HepG2 (cell line): ENCODE measurements at regions not wholly inside any gene's neighbourhood (a gene's known extent, or its start where the extent isn't known, plus 50 kb on each side); places are given as distances from the start of the nearest gene placed in this dataset.

Source experiments
- GABPA ChIP-seq, 2 experiments: IDR thresholded peaks; 2 replicates each; pipeline ENCODE4 v1.6.1; 2011 to 2016; ENCODE audit warnings: low read depth in 2 of 2, low read length in 1 of 2, missing biosample characterization in 1 of 2, missing genetic modification characterization in 1 of 2
- HNRNPLL ChIP-seq: fragments of 200-400 bp; formaldehyde crosslinking; IDR thresholded peaks from 2 replicates; pipeline ENCODE4 v1.6.1; 2017; ENCODE audit warnings: mild to moderate bottlenecking, low read depth, low read length; ENCODE audit not compliant: poor library complexity, severe bottlenecking
- KLF15 ChIP-seq: sonication (generic); formaldehyde crosslinking; IDR thresholded peaks from 2 replicates; pipeline ENCODE4 v1.8.1; 2023; ENCODE audit warnings: borderline replicate concordance, mild to moderate bottlenecking, inconsistent platforms, missing genetic modification reagents, mixed read lengths
- NFIB ChIP-seq: sonication (generic); formaldehyde crosslinking; IDR thresholded peaks from 2 replicates; pipeline ENCODE4 v1.9.0; 2021; ENCODE audit warnings: missing genetic modification reagents, mild to moderate bottlenecking, borderline replicate concordance
- POLR2AphosphoS5 ChIP-seq: IDR thresholded peaks from 2 replicates; pipeline ENCODE4 v1.6.1; 2012; ENCODE audit warnings: low read depth, low read length
- RAD21 ChIP-seq: fragments of 450-650 bp; formaldehyde crosslinking; IDR thresholded peaks from 2 replicates; pipeline ENCODE4 v1.5.0; 2020; ENCODE audit warnings: mild to moderate bottlenecking
- RFX3 ChIP-seq: IDR thresholded peaks from 2 replicates; pipeline ENCODE4 v1.6.1; 2016; ENCODE audit warnings: missing biosample characterization, missing genetic modification reagents
- SCMH1 ChIP-seq: sonication (generic); formaldehyde crosslinking; IDR thresholded peaks from 2 replicates; pipeline ENCODE4 v1.9.0; 2021; ENCODE audit warnings: missing genetic modification reagents, mild to moderate bottlenecking, borderline replicate concordance
- TBP ChIP-seq: sonication (generic); formaldehyde crosslinking; IDR thresholded peaks from 2 replicates; pipeline ENCODE4 v1.5.0; 2020; ENCODE audit warnings: missing genetic modification reagents
- TEAD3 ChIP-seq: optimal IDR thresholded peaks from 2 replicates; pipeline ENCODE3; 2016; ENCODE audit warnings: borderline replicate concordance
- ZBTB1 ChIP-seq: sonication (generic); formaldehyde crosslinking; IDR thresholded peaks from 2 replicates; pipeline ENCODE4 v1.4.0; 2020; ENCODE audit warnings: missing genetic modification reagents, borderline replicate concordance
- ZBTB7B ChIP-seq: sonication (generic); formaldehyde crosslinking; IDR thresholded peaks from 2 replicates; pipeline ENCODE4 v1.4.0; 2020; ENCODE audit warnings: missing genetic modification reagents
- ZFYVE20 ChIP-seq: sonication (generic); formaldehyde crosslinking; IDR thresholded peaks from 2 replicates; pipeline ENCODE4 v1.8.0; 2023; ENCODE audit warnings: low read depth, mild to moderate bottlenecking, moderate library complexity, missing genetic modification reagents, borderline replicate concordance
- ZNF30 ChIP-seq: sonication (generic); formaldehyde crosslinking; IDR thresholded peaks from 2 replicates; pipeline ENCODE4 v1.5.0; 2020; ENCODE audit warnings: mild to moderate bottlenecking, missing genetic modification reagents
- ZNF530 ChIP-seq: sonication (generic); formaldehyde crosslinking; IDR thresholded peaks from 2 replicates; pipeline ENCODE4 v1.5.0; 2020; ENCODE audit warnings: low read depth, mild to moderate bottlenecking, missing genetic modification reagents
- ZNF687 ChIP-seq: sonication (generic); formaldehyde crosslinking; IDR thresholded peaks from 2 replicates; pipeline ENCODE4 v1.5.1; 2020; ENCODE audit warnings: mild to moderate bottlenecking, missing genetic modification reagents, moderate library complexity
- ZNF768 ChIP-seq: sonication (generic); formaldehyde crosslinking; IDR thresholded peaks from 2 replicates; pipeline ENCODE4 v1.4.0; 2020; ENCODE audit warnings: missing genetic modification reagents
- ZNF841 ChIP-seq: sonication (generic); formaldehyde crosslinking; IDR thresholded peaks from 2 replicates; pipeline ENCODE4 v1.8.1; 2023; ENCODE audit warnings: missing genetic modification reagents, borderline replicate concordance
- TF ChIP-seq, protein P1 (sequence below): sonication (generic); formaldehyde crosslinking; IDR thresholded peaks from 2 replicates; pipeline ENCODE4 v1.5.0; 2020; ENCODE audit warnings: mild to moderate bottlenecking, missing genetic modification reagents

DNA sequence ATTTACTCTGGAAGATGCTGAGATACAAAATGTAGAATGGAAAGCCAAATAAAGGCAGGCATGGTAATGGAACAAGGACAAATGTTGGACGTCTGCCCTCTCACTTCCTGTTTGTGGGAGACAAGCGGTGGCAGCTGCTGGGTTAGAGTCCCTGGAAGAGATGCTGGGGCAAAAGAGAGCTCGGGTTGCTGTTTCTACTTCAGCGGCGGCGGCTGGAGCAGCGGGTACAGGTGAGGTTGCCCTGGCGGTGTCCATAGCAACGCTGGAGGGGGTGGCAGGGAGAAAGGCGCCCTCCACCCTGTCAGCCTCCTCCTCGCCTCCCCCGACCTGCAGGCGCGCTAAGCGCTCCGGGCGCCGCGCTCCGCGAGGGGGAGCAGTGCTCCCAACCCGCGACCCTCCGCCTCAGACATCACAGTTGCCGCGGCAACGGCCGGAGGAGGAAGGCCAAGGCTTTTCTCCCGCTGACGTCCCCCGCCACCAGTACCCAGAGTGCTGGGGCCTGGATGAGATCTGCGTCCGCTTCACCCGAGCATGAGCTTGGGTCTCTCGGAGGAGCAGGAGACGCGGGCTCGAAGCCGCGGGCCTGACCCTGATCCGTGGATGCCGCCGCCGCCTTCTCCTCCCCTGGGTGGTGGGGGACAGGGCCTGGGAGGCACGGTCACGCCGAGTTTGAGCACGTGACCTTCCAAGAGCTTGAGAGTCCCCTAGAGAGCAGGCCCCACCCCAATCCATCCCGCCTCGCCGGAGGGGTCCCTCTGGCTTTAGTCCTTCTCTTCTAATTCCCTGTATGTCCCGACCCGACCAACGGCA lies 65.6 kb downstream of the NOL4 start (continued):
- TF ChIP-seq ZNF687 (CRISPR knock-in tag) (peak; percentile 33; the same call in 1 of the 2 replicates), RAD21 (CRISPR knock-in tag) (0 out of 2 replicates have a peak, but pooled peaks have one; percentile 16), ZBTB1 (CRISPR knock-in tag) (no peak), KLF15 (CRISPR knock-in tag) (no peak), ZNF30 (CRISPR knock-in tag) (no peak), ZNF530 (CRISPR knock-in tag) (no peak), TBP (CRISPR knock-in tag) (no peak), SCMH1 (CRISPR knock-in tag) (no peak), RFX3 (CRISPR knock-in tag) (peak; percentile 49; the same call in 1 of the 2 replicates), ZBTB7B (CRISPR knock-in tag) (no peak), POLR2AphosphoS5 (no peak), ZFYVE20 (CRISPR knock-in tag) (no peak), TEAD3 (CRISPR knock-in tag) (no peak), ZNF841 (CRISPR knock-in tag) (no peak), GABPA (IDR thresholded peaks at IDR 0.05; ENCODE audit: low read depth, low read length) (no peak), GABPA (CRISPR knock-in tag; IDR thresholded peaks at IDR 0.05; ENCODE audit: low read depth) (0 out of 2 replicates have a peak, but pooled peaks have one; percentile 15), NFIB (CRISPR knock-in tag) (no peak), HNRNPLL (peak; percentile 26), ZNF768 (CRISPR knock-in tag) (peak; percentile 24; the same call in 1 of the 2 replicates)
- TF ChIP-seq, protein P1, sequence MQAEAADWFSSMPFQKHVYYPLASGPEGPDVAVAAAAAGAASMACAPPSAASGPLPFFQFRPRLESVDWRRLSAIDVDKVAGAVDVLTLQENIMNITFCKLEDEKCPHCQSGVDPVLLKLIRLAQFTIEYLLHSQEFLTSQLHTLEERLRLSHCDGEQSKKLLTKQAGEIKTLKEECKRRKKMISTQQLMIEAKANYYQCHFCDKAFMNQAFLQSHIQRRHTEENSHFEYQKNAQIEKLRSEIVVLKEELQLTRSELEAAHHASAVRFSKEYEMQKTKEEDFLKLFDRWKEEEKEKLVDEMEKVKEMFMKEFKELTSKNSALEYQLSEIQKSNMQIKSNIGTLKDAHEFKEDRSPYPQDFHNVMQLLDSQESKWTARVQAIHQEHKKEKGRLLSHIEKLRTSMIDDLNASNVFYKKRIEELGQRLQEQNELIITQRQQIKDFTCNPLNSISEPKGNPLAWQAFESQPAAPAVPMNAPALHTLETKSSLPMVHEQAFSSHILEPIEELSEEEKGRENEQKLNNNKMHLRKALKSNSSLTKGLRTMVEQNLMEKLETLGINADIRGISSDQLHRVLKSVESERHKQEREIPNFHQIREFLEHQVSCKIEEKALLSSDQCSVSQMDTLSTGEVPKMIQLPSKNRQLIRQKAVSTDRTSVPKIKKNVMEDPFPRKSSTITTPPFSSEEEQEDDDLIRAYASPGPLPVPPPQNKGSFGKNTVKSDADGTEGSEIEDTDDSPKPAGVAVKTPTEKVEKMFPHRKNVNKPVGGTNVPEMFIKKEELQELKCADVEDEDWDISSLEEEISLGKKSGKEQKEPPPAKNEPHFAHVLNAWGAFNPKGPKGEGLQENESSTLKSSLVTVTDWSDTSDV: no peak
- TF ChIP-seq, all 625 proteins: peak for 14
